AG10803 (cell line): ENCODE measurements at regions not wholly inside any gene's neighbourhood (a gene's known extent, or its start where the extent isn't known, plus 50 kb on each side); places are given as distances from the start of the nearest gene placed in this dataset.

Experiments used
- DNase-seq: peaks from one replicate; pipeline ENCODE4 v3.0.0; 2010; ENCODE audit warnings: low read depth
- H3K4me3 ChIP-seq: 2 replicates; pipeline ENCODE4 v1.5.1; 2011; ENCODE audit warnings: mild to moderate bottlenecking, low read length, control low read depth
- CTCF ChIP-seq: conservative IDR thresholded peaks from 2 replicates; pipeline ENCODE4 v1.5.1; 2011; ENCODE audit warnings: mild to moderate bottlenecking, low read length, control low read depth, inconsistent platforms

DNA sequence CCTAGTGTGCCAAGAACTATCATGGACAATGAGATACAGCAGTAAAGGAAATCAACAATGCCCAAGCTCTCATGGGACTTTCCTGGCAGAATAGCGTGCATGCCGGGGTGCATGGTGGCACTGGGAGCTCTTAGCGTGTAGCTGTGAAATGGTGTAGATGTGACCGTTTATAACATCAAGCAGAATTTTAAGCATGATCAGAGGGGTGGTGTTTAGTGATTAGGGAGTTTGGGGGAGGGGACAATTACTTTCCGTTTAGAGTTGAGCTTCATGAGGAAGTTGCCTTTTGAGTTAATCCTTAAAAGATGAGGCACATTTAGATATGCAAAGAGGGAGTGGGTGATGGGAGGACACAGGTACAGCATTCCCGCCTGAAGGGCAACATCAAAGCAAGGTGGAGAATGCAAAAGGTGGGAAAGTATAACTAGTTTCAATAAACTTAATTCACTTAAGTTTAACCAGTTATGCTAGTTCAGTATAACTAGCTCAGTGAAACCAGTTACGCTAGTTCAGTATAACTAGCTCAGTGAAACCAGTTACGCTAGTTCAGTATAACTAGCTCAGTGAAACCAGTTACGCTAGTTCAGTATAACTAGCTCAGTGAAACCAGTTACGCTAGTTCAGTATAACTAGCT is 661.6 kb downstream of the QKI start:
- H3K4me3 ChIP-seq = no peak overlapping the region
- no peak for DNase-seq
- TF ChIP-seq CTCF = no peak

GRCh38 chr6:164072240-164072666 is 657.7 kb downstream of the QKI start:
- no peak overlapping the region for H3K4me3 ChIP-seq
- DNase-seq = no peak
- TF ChIP-seq CTCF = no peak

DNA sequence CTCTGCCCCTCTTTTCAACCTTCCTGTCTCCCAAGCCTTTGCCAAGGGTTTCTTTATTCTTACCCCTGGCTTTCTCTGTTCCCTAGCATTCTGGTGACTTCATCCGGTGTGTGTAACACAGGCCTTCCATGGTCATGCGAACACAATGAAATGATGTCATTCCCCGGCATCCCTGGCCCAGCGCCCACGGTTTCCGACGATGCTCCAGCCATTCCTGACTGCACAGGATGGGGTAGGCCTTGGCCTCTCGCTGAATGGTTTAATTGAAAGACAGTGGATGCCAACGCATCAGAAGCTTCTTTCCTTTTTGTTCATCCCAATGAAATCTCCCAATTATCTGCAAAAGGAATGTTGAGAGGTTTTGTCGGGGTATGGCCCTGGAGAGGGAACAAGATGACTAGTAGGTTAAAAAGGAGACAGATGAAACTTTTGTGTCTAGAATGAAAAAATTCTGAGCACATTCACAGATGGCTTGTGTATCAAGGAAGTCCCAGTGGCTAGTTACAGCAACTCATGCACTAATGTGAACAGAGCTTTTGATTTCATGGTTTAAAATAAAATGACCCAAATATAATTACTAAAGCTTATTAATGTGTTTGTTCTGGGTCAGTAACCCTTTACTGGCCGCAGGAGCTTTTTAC is 655.0 kb downstream of the QKI start:
- TF ChIP-seq CTCF = no peak
- no peak overlapping the region for H3K4me3 ChIP-seq
- no peak for DNase-seq

- no peak overlapping the region for H3K4me3 ChIP-seq
- no peak for TF ChIP-seq CTCF
- DNase-seq = no peak
These were observed 654.0 kb downstream of the QKI start for GRCh38 chr6:164068527-164068926.

DNA sequence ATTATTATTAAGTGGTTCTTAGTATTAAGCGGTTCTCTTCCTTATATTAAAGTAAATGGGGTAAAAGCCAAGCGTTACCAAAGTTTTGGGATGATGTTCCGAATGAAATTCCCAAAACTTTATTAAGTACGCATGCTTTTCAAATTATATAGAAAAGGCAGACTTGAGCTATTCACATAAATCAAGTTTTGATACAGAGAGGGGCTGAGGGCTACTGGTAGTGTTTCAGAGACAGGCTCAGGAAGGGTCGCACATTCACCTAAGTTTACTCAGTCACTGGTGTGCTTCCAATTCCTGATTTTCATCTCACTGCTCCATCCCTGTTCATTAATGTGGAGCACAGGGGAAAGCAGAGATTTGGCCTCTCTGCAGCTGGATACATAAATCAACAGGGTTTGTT is 652.2 kb downstream of the QKI start:
- H3K4me3 ChIP-seq = no peak overlapping the region
- DNase-seq = no peak
- TF ChIP-seq CTCF = no peak

- DNase-seq = no peak
These were observed 651.8 kb downstream of the QKI start for GRCh38 chr6:164066335-164066734.

More at GRCh38 chr6:164066335-164066734, 651.8 kb downstream of the QKI start:
- TF ChIP-seq CTCF = no peak
- H3K4me3 ChIP-seq = no peak overlapping the region
